ACC112 (cell line): ENCODE measurements at regions not wholly inside any gene's neighbourhood (a gene's known extent, or its start where the extent isn't known, plus 50 kb on each side); places are given as distances from the start of the nearest gene placed in this dataset.

Experiments
- H2AFZ ChIP-seq: fragments of 200-600 bp; sonication (generic); one replicate; pipeline ENCODE4 v1.6.0; 2017; ENCODE audit warnings: antibody characterized with exemption, low read length; ENCODE audit not compliant: unreplicated experiment
- H3K27ac ChIP-seq: fragments of 200-600 bp; sonication (generic); 2 replicates; pipeline ENCODE4 v1.5.1; 2014; ENCODE audit warnings: low read depth, mild to moderate bottlenecking, antibody characterized with exemption, low read length, moderate library complexity
- H3K27me3 ChIP-seq: fragments of 200-600 bp; sonication (generic); 2 replicates; pipeline ENCODE4 v1.6.1; 2014; ENCODE audit warnings: mild to moderate bottlenecking, antibody characterized with exemption, low read length, moderate library complexity, mixed read lengths; ENCODE audit not compliant: insufficient read depth
- H3K36me3 ChIP-seq: fragments of 200-600 bp; sonication (generic); 2 replicates; pipeline ENCODE4 v1.6.1; 2016; ENCODE audit warnings: mild to moderate bottlenecking, antibody characterized with exemption, low read length, moderate library complexity, mixed read lengths; ENCODE audit not compliant: insufficient read depth
- H3K4me1 ChIP-seq: fragments of 200-600 bp; sonication (generic); one replicate; pipeline ENCODE4 v1.6.1; 2016; ENCODE audit warnings: low read length, mixed read lengths; ENCODE audit not compliant: insufficient read depth, unreplicated experiment, control insufficient read depth
- H3K4me3 ChIP-seq: fragments of 200-600 bp; sonication (generic); 2 replicates; pipeline ENCODE4 v1.5.1; 2014; ENCODE audit warnings: mild to moderate bottlenecking, low read depth, low read length
- H3K79me2 ChIP-seq: fragments of 200-600 bp; sonication (generic); one replicate; pipeline ENCODE4 v1.6.0; 2016; ENCODE audit warnings: low read length; ENCODE audit not compliant: control insufficient read depth, unreplicated experiment, insufficient read depth

GRCh38 chr3:159791336-159791735, 197.3 kb upstream of the IL12A start:
- Histone ChIP-seq H3K4me3 (no peak overlapping the region), H2AFZ (no peak overlapping the region), H3K4me1 (peaks cover 26% of the 10 kb centered on the region), H3K36me3 (no peaks in the 10 kb centered on the region), H3K27me3 (no peaks in the 10 kb centered on the region), H3K79me2 (peaks cover 83% of the 10 kb centered on the region), H3K27ac (no peak overlapping the region)

GRCh38 chr3:159792070-159792469, 196.6 kb upstream of the IL12A start:
- Histone ChIP-seq H3K79me2 (peaks cover 79% of the 10 kb centered on the region), H3K27me3 (no peaks in the 10 kb centered on the region), H3K4me3 (no peak overlapping the region), H2AFZ (no peak overlapping the region), H3K4me1 (peaks cover 25% of the 10 kb centered on the region), H3K27ac (no peak overlapping the region), H3K36me3 (no peaks in the 10 kb centered on the region)

GRCh38 chr3:159795042-159795441, 193.6 kb upstream of the IL12A start:
- Histone ChIP-seq H3K36me3 (no peaks in the 10 kb centered on the region), H3K4me3 (no peak overlapping the region), H3K4me1 (peaks cover 19% of the 10 kb centered on the region), H3K27ac (no peak overlapping the region), H2AFZ (no peak overlapping the region), H3K27me3 (no peaks in the 10 kb centered on the region), H3K79me2 (peaks cover 76% of the 10 kb centered on the region)

- Histone ChIP-seq H3K27ac (no peak overlapping the region), H3K79me2 (peaks cover 83% of the 10 kb centered on the region)
Observed at GRCh38 chr3:159795681-159796175, 192.9 kb upstream of the IL12A start.

GRCh38 chr3:159796226-159796625, 192.4 kb upstream of the IL12A start:
- H3K36me3 ChIP-seq = no peaks in the 10 kb centered on the region
- no peaks in the 10 kb centered on the region for H3K27me3 ChIP-seq
- no peak overlapping the region for H2AFZ ChIP-seq
- no peak overlapping the region for H3K4me3 ChIP-seq
- H3K4me1 ChIP-seq = peaks cover 19% of the 10 kb centered on the region
- peaks cover 83% of the 10 kb centered on the region for H3K79me2 ChIP-seq
- H3K27ac ChIP-seq = peak overlapping the region; percentile 26; the same call in 1 of the 2 replicates

More at GRCh38 chr3:159795681-159796175, 192.9 kb upstream of the IL12A start:
- no peak overlapping the region for H2AFZ ChIP-seq
- H3K36me3 ChIP-seq = no peaks in the 10 kb centered on the region
- H3K4me3 ChIP-seq = no peak overlapping the region
- H3K27me3 ChIP-seq = no peaks in the 10 kb centered on the region
- H3K4me1 ChIP-seq = peaks cover 19% of the 10 kb centered on the region

GRCh38 chr3:159796744-159797143, 191.9 kb upstream of the IL12A start:
- Histone ChIP-seq H3K4me1 (peaks cover 19% of the 10 kb centered on the region), H2AFZ (no peak overlapping the region), H3K36me3 (no peaks in the 10 kb centered on the region), H3K4me3 (no peak overlapping the region), H3K27ac (peak overlapping the region; percentile 67), H3K79me2 (peaks cover 80% of the 10 kb centered on the region), H3K27me3 (no peaks in the 10 kb centered on the region)

GRCh38 chr3:159797771-159798170, 190.9 kb upstream of the IL12A start:
- H3K79me2 ChIP-seq = peaks cover 76% of the 10 kb centered on the region

GRCh38 chr3:159798951-159799350, 189.7 kb upstream of the IL12A start:
- no peaks in the 10 kb centered on the region for H3K36me3 ChIP-seq
- H3K27me3 ChIP-seq = no peaks in the 10 kb centered on the region
- H2AFZ ChIP-seq = no peak overlapping the region
- H3K79me2 ChIP-seq = peaks cover 68% of the 10 kb centered on the region
- H3K4me1 ChIP-seq = peaks cover 31% of the 10 kb centered on the region
- H3K4me3 ChIP-seq = no peak overlapping the region
- H3K27ac ChIP-seq = no peak overlapping the region

More at GRCh38 chr3:159797771-159798170, 190.9 kb upstream of the IL12A start:
- Histone ChIP-seq H3K4me3 (no peak overlapping the region), H3K27ac (no peak overlapping the region; the same call in 1 of the 2 replicates), H3K36me3 (no peaks in the 10 kb centered on the region), H2AFZ (no peak overlapping the region), H3K4me1 (peaks cover 20% of the 10 kb centered on the region), H3K27me3 (no peaks in the 10 kb centered on the region)

GRCh38 chr3:159800434-159801155, 188.0 kb upstream of the IL12A start:
- peaks cover 43% of the 10 kb centered on the region for H3K4me1 ChIP-seq
- H3K27me3 ChIP-seq = no peaks in the 10 kb centered on the region
- no peaks in the 10 kb centered on the region for H3K36me3 ChIP-seq
- H3K4me3 ChIP-seq = no peak overlapping the region
- H2AFZ ChIP-seq = no peak overlapping the region
- no peak overlapping the region for H3K27ac ChIP-seq
- H3K79me2 ChIP-seq = peaks cover 65% of the 10 kb centered on the region

- H3K4me1 ChIP-seq = peaks cover 30% of the 10 kb centered on the region
- H2AFZ ChIP-seq = no peak overlapping the region
- H3K79me2 ChIP-seq = peaks cover 66% of the 10 kb centered on the region
- H3K36me3 ChIP-seq = no peaks in the 10 kb centered on the region
- H3K27ac ChIP-seq = no peak overlapping the region
- H3K27me3 ChIP-seq = no peaks in the 10 kb centered on the region
- H3K4me3 ChIP-seq = no peak overlapping the region
Observed at GRCh38 chr3:159802864-159803263, 185.8 kb upstream of the IL12A start.

- Histone ChIP-seq H2AFZ (no peak overlapping the region), H3K27ac (no peak overlapping the region), H3K27me3 (no peaks in the 10 kb centered on the region), H3K36me3 (no peaks in the 10 kb centered on the region), H3K79me2 (peaks cover 67% of the 10 kb centered on the region), H3K4me3 (no peak overlapping the region), H3K4me1 (peaks cover 30% of the 10 kb centered on the region)
Observed at GRCh38 chr3:159803459-159803858, 185.2 kb upstream of the IL12A start.
